ENCODE measurements at regions not wholly inside any gene's neighbourhood (a gene's known extent, or its start where the extent isn't known, plus 50 kb on each side); places are given as distances from the start of the nearest gene placed in this dataset.

- no peaks in the 10 kb centered on the region for H3K9me3 ChIP-seq
- no peaks in the 10 kb centered on the region for H3K27me3 ChIP-seq
- WGBS, 2 donors, result 88% methylated on average over 3 of the region's 3 CpGs
- H3K4me3 ChIP-seq, result no peak overlapping the region
- no peaks in the 10 kb centered on the region for H3K36me3 ChIP-seq (replicated peaks in 1 of 2; ENCODE audit: insufficient read depth in 1 of 2, low read depth in 2 of 2)
- intact Hi-C loops (cut with DNase I), result no loop called here
- DNase-seq, result no peak
- H3K27ac ChIP-seq, result no peak overlapping the region
- no peaks in the 10 kb centered on the region for H3K4me1 ChIP-seq
- ATAC-seq, result no peak
- TF ChIP-seq, protein P1, sequence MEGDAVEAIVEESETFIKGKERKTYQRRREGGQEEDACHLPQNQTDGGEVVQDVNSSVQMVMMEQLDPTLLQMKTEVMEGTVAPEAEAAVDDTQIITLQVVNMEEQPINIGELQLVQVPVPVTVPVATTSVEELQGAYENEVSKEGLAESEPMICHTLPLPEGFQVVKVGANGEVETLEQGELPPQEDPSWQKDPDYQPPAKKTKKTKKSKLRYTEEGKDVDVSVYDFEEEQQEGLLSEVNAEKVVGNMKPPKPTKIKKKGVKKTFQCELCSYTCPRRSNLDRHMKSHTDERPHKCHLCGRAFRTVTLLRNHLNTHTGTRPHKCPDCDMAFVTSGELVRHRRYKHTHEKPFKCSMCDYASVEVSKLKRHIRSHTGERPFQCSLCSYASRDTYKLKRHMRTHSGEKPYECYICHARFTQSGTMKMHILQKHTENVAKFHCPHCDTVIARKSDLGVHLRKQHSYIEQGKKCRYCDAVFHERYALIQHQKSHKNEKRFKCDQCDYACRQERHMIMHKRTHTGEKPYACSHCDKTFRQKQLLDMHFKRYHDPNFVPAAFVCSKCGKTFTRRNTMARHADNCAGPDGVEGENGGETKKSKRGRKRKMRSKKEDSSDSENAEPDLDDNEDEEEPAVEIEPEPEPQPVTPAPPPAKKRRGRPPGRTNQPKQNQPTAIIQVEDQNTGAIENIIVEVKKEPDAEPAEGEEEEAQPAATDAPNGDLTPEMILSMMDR (IDR thresholded peaks at IDR 0.05), result no peak
- no peak for TF ChIP-seq POLR2A (IDR thresholded peaks at IDR 0.05)
These were observed 243.8 kb downstream of the DNAJB9 start for GRCh38 chr7:108813251-108814014.

- Histone ChIP-seq H3K27me3 (no peaks in the 10 kb centered on the region), H3K36me3 (replicated peaks in 1 of 2; ENCODE audit: insufficient read depth in 1 of 2, low read depth in 2 of 2) (no peaks in the 10 kb centered on the region), H3K4me3 (no peak overlapping the region), H3K4me1 (no peaks in the 10 kb centered on the region), H3K9me3 (no peaks in the 10 kb centered on the region), H3K27ac (no peak overlapping the region)
- 51 to 69% methylated on average over 2 of the region's 2 CpGs for WGBS, 2 donors
- ATAC-seq, result no peak
- no peak for TF ChIP-seq POLR2A (IDR thresholded peaks at IDR 0.05)
- TF ChIP-seq, protein P1 (IDR thresholded peaks at IDR 0.05), result no peak
- DNase-seq, result no peak
- intact Hi-C loops (cut with DNase I), result no loop called here
These were observed 246.1 kb downstream of the DNAJB9 start for GRCh38 chr7:108815815-108816214.

- 68 to 71% methylated on average over 2 of the region's 2 CpGs for WGBS, 2 donors
- no peaks in the 10 kb centered on the region for H3K36me3 ChIP-seq (replicated peaks in 1 of 2; ENCODE audit: insufficient read depth in 1 of 2, low read depth in 2 of 2)
- DNase-seq (no peak), ATAC-seq (no peak)
- no peaks in the 10 kb centered on the region for H3K9me3 ChIP-seq
- no peak overlapping the region for H3K4me3 ChIP-seq
- intact Hi-C loops (cut with DNase I), result no loop called here
- H3K4me1 ChIP-seq, result no peaks in the 10 kb centered on the region
- TF ChIP-seq, protein P1 (IDR thresholded peaks at IDR 0.05), result no peak
- TF ChIP-seq POLR2A (IDR thresholded peaks at IDR 0.05), result no peak
- no peak overlapping the region for H3K27ac ChIP-seq
- no peaks in the 10 kb centered on the region for H3K27me3 ChIP-seq
These were observed 249.1 kb downstream of the DNAJB9 start for GRCh38 chr7:108818742-108819141.

DNA sequence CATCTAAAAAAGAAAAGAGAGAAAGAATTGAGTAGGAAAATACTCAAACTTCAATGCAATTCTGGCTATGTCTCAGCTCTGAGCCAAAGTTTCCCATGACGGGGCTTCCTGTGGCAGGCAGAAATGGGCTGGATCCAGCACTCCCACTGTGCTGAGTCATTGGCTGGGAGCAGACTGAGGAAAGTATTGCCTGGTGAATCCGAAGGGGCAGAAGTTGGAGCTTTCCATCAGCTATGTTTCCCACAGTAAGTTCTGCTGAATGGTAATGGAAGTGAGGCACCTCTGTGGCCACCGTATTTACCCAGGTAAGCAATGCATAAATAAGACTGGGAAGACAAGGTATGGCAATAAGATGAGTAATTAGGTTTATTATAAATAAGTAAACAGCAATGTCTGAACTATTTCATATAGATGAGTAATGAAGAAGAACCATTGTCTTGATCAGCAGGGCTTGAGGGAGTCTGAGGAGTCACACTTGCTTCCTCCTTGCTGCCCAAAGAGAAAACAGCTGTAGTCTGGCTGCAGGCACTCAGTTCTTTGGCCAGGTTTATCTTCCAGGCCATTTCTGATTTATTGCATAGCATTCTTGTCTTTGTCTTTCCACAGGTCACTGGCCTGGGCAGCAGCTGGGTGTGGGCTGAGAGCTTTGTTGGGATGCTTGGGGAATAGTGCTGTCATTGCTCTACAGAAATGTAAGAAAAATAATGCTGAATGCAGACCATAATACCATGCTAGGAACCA is 255.3 kb downstream of the DNAJB9 start:
- no peak for TF ChIP-seq POLR2A (IDR thresholded peaks at IDR 0.05)
- TF ChIP-seq, protein P1 (IDR thresholded peaks at IDR 0.05), result no peak
- intact Hi-C loops (cut with DNase I), result no loop called here
- no peaks in the 10 kb centered on the region for H3K36me3 ChIP-seq (replicated peaks in 1 of 2; ENCODE audit: insufficient read depth in 1 of 2, low read depth in 2 of 2)
- H3K4me1 ChIP-seq, result no peaks in the 10 kb centered on the region
- no peak overlapping the region for H3K4me3 ChIP-seq
- DNase-seq, result peak in 1 of 4 donors; percentile 8
- 55 to 70% methylated on average over 3 of the region's 3 CpGs for WGBS, 2 donors
- H3K9me3 ChIP-seq, result no peaks in the 10 kb centered on the region
- no peak overlapping the region for H3K27ac ChIP-seq
- ATAC-seq, result no peak
- no peaks in the 10 kb centered on the region for H3K27me3 ChIP-seq

Measured in body of pancreas (tissue), 4 donors.